GM18517 (cell line): ENCODE measurements at regions not wholly inside any gene's neighbourhood (a gene's known extent, or its start where the extent isn't known, plus 50 kb on each side); places are given as distances from the start of the nearest gene placed in this dataset.

Experiments
- ATAC-seq: cut with Tn5 transposase; IDR thresholded peaks from one replicate; pipeline ENCODE4 v1.9.1; 2021; ENCODE audit warnings: mild to moderate bottlenecking, moderate library complexity; ENCODE audit not compliant: unreplicated experiment

DNA sequence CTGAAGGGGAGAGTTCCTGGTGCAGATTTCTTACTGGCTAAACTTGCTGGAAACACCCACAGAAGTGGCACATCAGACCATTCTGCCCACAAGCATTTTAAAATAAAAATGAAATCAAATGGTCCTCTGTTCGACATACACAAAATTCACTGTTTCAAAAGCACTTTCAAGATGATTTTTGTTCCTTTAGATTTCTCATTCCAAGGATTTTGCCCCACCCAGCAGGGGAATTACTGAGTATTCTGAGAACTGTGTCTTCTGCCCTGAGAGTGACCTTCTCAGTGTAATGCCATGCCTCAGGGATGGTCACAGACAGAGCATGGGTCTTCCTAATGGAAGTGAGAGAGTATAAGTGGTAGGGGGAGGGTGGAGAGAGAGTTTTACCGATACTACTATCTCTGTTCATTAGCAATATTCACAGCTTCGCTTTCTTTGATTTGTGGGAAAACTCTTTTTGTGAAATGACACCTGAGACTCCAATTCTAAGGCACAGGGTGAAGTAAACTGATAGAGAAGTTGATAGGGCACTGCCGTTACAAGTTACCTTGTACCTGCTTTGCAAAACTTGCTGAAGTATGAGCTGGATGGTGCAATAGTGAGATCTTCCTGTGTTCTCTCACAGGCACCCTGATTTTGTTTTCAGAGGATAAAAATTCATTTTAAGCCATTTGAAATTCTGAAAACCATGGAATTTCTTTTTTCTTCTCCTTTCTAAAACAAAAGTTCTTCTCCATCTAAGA is 95.8 kb upstream of the CD180 start:
- no peak for ATAC-seq

DNA sequence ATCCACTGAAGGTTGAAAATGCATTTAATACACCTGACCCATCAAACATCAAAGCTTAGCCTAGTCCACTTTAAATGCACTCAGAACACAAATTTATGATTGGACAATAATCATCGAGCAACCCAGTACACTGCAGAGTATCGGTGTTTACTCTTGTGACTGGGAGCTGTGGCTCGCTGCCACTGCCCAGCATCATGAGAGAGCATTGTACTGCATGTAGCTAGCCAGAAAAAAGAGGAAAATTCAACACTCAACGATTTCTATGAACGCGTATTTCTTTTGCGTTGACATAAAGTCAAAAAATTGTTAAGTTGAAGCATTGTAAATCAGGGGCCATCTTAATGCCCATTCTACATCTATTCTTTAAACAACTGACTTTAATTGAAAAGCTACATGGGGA is 95.1 kb upstream of the CD180 start:
- ATAC-seq: no peak

GRCh38 chr5:67291066-67291465 is 94.5 kb upstream of the CD180 start:
- no peak for ATAC-seq

- no peak for ATAC-seq
Measured at GRCh38 chr5:67290655-67291054, 94.1 kb upstream of the CD180 start.

DNA sequence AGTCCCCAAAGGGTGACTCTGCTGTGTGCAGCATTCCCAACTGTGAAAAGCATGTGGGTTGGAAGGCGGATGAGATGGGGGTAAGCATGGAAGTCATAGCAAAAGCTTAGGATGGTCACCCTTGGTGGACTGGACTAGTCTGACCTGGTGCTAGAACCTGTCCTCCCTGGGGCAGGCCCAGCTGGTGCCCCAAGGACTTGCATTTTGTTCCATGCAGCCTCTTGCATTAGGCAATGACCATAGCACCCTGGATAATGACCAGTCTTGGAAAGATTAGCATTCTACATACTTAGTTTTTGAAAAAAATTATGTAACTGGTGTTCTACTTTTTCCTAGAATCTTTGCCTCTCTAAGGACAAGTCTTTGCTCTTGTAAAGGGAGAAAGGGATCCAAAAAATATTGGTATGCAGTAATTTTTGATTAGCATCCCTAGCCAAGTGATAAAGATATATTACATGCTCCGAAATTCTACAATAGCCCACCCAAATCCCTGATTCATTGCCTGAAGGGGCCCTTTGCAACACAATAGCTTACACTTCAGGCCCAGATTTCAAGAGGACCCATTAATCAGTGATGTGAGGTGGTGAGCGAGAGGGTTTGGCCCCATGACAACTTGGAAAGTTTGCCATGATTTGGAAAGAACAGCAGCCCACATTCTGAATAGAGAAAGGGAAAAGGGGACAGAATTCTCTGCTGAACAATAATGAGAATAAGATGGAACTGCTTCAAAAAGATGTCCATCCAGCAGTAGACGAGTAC is 93.3 kb upstream of the CD180 start:
- no peak for ATAC-seq

DNA sequence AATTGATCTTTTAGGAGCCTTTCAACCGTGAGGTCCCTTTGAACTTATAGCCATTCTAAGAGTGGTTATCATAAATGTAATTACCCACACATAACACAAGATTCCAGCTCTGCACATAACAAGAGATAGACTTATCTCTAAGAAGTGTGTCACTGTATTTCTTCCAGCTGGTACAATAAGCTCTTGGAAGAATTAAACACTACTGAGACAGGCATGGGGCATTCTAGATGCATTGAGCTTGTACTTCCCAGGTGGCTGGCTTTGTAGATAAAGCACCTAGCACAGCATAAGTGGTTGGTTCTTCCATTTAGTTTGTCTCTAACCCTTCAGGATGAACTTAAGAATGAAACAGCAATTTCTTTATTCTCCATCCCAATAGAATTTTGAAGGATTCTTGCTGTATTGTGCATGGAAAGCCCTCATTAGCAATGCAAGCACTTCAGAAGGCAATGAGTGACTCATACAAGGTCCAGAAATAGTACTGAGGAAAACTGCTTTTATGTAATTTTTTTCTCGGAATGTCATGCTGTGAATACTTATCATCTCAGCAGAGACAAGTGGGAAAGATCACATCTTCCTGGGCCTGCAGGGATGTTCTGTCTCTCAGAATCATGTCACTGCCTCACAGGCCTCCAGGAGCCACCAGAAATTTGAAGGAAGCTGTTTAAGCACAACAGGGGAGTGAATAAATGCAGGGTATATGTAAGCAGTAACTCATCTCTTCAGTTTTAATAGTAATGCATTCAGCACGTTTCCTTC is 91.1 kb upstream of the CD180 start:
- ATAC-seq: no peak

GRCh38 chr5:67286006-67286405 is 89.4 kb upstream of the CD180 start:
- no peak for ATAC-seq

- ATAC-seq: no peak
Measured at GRCh38 chr5:67283988-67284487, 87.4 kb upstream of the CD180 start.

GRCh38 chr5:67283275-67283987 is 86.8 kb upstream of the CD180 start:
- ATAC-seq: no peak

- no peak for ATAC-seq
Measured at GRCh38 chr5:67281874-67282273, 85.3 kb upstream of the CD180 start.

DNA sequence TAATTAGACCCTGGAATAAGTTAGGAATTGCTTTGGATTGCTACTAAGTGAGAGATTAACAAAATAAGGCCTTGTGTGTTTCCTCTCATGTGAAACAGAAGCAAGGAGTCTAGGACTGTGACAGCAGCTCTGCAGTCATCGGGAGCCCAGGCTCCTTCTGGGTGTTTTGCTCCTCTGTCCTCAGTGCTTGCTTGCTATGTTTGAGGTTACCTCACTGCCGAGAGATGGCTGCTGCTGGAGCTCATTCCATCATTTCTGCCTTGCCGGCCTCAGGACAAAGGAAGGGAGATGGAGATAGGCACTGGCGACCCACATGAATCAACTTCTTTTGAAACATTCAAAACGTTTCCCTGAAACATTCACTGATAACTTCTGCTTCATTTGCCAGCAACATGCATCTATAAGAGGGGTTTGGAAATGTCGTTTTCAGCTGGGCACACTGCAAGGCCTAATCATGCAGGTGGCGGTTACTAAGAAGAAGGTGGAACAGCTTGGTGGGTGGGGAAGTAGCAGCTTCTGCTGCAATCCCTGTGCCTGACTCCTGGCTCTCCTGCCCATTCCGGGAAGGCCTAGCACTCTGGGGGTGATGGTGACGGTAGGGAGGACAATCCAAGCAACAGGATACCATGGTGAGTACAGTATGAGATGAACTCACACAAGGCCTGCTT is 77.2 kb upstream of the CD180 start:
- ATAC-seq: no peak

DNA sequence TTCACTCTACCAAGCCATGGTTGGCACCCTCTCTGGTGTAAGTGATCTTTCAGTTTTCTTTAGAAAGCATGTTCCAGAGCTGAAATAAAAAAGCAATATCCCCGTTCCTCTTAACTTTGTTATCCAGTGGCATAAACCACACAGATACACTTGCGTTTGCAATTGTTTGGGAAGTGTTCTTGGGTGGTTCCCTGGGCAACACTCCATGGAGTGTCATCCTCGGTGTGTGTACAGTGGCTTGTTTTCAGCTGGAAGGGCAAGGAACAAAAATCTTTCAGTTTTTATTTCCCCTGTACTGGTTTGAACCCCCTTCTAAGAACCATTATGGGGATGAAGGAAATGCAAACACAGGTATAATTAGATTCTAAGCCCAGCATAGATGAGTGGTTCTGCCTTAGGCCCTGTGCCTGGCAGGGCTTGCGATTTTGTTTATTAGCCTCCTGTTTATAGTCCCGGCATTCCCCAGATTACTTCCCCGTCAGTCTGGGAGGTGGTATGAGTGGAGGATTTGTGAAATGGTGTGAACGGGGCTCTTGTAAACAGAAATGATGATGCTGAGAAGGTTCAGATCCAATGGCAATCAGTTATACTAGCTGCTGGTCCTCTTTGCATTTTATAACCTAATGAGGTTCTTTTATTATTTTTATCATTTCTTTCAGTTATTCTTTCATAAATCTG is 76.0 kb upstream of the CD180 start:
- ATAC-seq: no peak

DNA sequence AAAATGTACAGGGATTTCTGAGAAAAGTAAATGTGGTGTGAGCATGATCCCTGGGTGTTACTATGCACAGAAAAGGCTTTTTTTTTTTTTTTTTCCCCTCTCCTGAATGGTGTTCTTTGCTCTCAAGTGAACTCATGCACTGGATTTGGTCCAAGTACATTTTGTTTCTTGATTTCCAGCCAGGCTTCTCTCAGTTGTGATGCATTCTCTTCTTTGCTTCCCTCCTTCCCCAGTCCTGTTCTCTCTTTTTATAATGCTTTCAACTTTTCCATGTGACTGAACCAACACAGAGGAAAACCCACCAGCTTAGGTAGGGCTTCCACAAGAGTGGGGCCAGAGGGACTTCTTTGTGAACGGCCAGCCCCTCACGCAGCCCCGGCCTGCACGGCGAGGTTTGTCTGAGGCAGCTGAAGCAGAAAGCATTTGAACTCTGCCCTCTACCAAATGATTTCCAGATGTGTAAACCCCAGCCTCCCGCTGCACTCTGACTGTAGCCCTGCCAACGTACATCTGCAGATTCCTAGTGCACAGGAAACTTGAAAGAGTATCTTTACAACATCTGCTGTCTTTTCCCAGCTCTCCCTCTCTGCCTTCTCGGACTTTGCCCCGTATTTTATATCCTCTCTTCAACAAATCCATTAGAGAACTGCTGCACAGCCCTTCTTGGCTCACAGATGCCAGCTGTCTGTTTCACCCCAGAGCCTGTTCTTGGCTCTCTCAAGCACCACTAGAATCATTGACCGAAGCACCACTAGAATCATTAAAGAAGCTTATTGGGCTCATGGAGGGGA is 71.8 kb upstream of the CD180 start:
- ATAC-seq: no peak

DNA sequence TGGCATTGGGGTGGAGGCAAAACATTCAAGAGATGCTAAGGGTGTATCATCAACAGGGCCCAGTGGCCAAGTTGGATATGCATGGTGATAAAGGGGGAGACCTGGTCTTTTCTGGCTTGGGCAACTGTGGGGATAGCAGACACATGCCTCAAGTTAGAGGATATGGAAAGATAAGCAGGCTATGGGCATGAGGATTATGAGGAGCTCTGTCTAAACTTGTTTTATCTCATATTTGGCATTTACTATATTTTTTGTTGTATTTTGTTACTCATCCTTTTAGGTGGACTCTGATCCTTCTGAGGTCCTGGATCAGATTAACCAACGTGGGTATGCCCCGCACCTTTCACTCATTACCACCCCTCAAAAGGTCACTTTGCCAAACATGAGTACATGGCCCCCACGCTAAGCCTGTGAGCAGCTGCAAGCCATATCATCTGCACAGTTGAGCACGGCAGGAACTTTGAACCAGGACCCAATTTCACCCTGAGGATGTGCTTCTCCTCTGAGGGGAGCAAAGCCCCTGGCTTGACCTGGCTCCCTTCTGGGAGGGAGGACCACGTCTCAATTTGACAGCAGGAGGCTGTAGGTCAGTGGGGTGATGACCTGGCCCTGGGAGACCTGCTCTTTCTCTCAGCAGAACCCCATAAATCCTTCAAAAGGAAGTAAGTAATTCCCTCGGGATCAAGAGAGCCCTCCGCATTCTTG is 71.1 kb upstream of the CD180 start:
- ATAC-seq: no peak

GRCh38 chr5:67266654-67267350 is 70.2 kb upstream of the CD180 start:
- ATAC-seq: no peak

DNA sequence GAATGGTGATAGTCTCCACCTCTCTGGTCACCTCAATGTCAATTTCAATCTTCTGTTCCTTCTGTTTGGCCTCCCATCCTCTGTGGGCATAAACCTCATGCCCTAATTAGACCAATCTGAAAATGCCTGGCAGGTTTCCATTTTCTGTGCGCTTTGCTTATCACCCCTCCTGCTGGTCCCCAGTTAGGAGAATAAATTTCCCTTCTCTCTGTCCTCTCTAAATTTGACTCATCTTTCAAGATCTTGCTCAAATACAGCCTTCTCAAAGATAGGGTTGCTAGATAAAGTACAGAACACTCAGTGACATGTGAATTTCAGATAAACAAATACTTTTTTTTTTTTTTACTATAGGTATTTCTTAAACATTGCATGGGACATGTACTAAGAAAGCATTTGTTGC is 69.4 kb upstream of the CD180 start:
- no peak for ATAC-seq

DNA sequence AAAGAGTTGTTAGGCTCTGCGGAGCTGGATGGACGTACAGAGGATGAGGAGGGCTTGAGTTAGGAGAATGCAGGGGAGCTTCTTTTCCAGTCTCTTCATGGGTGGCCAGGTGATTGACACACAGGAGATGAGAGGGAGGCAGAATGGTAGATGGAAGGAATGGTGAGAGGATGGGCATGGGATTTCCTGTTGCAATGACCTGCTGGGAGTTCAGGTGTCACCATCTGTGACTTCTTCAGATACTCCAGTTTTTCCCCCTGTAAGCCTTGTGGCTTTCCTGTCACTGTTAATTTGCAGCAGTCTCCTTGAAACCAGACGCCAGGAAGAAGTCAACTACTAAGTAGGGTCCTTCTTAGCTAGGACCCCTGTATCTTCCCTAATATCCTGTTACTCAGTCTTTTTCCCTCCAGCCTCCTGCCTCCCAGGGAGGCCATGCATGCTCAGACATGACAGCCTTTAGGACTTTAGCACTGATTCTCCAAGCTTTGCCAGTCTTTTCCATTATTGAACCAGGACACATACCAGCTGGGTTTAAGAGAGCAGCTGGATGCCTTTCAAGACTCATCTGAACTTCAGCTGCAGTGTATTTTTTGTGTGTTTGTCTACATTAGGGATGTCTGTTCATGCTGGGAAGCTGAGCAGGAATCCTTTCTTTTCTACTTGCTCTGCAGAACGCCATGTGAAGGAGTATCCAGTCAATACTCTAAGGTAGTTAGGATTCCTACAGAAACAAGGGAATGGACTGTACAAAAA is 67.2 kb upstream of the CD180 start:
- ATAC-seq: no peak
